Thyroid gland (tissue), 4 donors: ENCODE measurements at regions not wholly inside any gene's neighbourhood (a gene's known extent, or its start where the extent isn't known, plus 50 kb on each side); places are given as distances from the start of the nearest gene placed in this dataset.

Experiments
- CTCF ChIP-seq, 6 experiments: fragments of 200-600 bp in 3 of 6; fragments of 450-650 bp in 3 of 6; sonication (generic) in 3 of 6; IDR thresholded peaks; one replicate each; pipeline ENCODE4 v1.5.1; 2016 to 2019; ENCODE audit warnings: antibody characterized with exemption in 6 of 6, mild to moderate bottlenecking in 2 of 6, inconsistent platforms in 1 of 6, moderate library complexity in 1 of 6
- POLR2A ChIP-seq, 2 donors: fragments of 450-650 bp; IDR thresholded peaks; one replicate each; pipeline ENCODE4 v1.6.1; 2017; ENCODE audit warnings: antibody characterized with exemption in 2 of 2, mild to moderate bottlenecking in 2 of 2, moderate library complexity in 1 of 2

DNA sequence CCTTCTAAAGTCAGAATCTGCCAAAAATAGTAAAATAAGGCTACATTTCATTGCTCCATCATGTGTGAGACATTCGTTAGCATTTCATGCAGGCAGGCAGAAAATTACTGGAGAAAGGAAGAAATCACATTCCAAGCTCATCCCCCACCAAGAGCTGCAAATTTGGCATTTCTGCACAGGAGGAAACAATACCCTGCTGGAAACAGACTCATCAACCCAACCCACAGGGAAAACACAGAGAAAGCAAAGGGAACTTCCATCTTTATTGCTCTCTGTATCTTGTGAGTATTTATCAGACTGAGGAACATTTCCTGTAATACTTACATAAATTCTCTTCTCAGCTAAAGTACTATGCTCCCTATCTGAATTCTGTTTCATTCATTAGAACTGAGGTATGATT lies 95.7 kb downstream of the KCTD12 start:
- TF ChIP-seq CTCF (IDR thresholded peaks at IDR 0.05) (no peak), POLR2A (IDR thresholded peaks at IDR 0.05) (no peak)
